Midbrain (tissue), 1 donor: ENCODE measurements at regions not wholly inside any gene's neighbourhood (a gene's known extent, or its start where the extent isn't known, plus 50 kb on each side); places are given as distances from the start of the nearest gene placed in this dataset.

Experiments used
- DNase-seq: peaks from one replicate; lab custom pipeline; 2025; lab: John Stamatoyannopoulos, UW

DNA sequence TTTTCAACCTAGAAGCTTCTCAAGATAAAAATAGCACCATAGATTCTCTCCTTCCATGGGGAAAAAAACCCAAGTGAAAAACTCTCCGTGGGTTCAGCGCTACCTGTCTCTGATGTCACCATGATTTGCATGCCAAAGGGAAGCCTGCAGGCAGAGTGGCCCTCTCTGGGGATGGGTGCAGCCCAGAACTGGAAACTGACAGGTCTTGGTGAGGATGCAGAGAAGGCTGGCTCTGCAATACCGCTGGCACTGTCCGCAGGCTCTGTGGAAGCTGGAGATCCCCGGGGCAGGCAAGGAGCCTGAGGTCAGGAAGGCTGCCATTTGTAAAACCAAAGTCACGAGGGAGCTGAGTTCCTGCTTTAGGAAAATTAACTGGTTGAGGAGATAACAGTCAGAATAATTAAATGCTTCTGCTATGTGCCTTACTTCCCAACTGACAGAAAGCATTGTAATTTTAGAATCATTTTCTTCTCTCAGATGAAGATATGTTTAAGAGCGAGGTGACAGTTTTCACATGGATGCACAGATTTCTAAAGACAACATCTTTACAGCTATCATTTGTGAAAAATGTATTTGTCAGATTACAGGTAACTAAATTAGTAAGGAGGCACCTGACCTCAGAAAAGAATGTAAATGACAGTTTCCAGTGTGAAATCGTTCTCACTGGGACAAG lies 731.5 kb upstream of the FZD8 start:
- DNase-seq: no peak

DNA sequence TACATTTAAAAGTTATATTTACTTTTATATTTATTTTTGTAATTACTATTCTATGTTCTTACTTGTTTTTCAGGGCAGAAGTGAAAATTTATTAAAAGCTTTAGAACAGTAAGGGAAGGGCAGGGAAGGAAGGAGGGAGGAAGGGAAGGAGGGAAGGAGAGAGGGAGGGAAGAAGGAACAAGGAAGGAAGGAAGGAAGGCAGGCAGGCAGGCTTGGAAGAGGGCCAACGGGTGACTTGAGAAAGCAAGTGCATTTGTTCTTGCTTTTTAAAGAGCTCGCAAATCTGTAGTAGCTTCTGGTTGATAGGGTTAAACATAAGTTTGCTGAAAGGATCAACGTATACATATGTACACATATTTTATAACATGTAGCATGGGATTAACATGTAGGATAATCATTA lies 725.3 kb upstream of the FZD8 start:
- DNase-seq: no peak

DNA sequence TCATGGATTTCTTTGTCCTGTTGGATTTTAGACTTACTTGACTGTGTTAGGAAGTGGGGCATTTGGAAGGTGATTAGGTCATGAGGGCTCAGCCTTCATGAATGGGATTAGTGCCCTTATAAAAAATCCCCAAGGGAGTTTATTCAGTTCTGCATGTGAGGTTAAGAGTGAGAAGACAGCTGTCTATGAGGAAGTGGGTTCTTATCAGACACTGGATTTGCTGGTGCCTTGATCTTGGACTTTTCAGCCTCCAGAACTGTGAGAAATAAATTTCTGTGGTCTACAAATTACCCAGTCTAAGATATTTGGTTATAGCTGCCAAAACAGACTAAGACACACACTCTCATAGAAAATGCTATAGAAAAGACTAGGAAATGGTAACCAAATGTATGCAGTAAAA lies 724.7 kb upstream of the FZD8 start:
- DNase-seq: no peak

DNA sequence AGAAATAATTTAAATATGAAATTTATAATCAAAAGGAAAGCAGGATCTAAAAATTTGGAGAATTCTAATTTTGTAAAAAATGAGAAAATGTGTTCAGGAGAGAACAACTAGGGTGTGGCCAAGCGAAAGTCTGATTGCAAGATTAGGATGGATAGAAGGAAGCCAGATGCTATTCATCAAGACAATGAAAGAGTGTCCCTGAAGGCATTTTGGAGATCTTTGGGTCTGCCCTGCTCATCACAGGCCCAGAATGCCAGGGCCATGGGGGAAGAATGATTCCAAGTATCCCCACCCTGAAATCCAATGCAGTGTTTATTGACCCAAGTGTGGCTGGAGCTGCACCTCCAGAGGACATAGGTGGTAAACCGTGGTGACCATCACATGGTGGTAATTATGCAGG lies 724.0 kb upstream of the FZD8 start:
- no peak for DNase-seq

- no peak for DNase-seq
Observed at GRCh38 chr10:36362257-36362656, 720.2 kb upstream of the FZD8 start.

DNA sequence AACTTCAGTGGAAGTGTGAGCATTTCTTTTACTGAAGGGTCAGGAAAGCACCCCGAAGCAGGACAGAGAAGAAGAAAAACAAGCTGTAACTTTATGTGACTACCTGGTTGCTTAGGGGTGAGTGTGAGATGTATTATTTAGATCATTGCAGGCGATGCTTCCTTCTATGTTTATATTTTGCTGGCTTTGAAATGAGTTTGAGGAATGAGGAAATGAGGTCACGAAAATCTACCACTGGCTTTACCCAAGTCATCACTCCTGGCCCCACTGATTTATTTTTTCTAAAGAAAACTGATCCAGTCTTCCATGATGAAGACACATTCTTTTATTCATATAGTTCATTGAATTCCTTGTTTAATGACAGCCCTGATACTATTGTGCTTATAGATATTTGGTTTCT lies 716.6 kb upstream of the FZD8 start:
- no peak for DNase-seq

- no peak for DNase-seq
Observed at GRCh38 chr10:36354633-36355032, 712.5 kb upstream of the FZD8 start.

- no peak for DNase-seq
Observed at GRCh38 chr10:36351159-36351558, 709.1 kb upstream of the FZD8 start.

GRCh38 chr10:36349445-36350078 lies 707.5 kb upstream of the FZD8 start:
- no peak for DNase-seq

DNA sequence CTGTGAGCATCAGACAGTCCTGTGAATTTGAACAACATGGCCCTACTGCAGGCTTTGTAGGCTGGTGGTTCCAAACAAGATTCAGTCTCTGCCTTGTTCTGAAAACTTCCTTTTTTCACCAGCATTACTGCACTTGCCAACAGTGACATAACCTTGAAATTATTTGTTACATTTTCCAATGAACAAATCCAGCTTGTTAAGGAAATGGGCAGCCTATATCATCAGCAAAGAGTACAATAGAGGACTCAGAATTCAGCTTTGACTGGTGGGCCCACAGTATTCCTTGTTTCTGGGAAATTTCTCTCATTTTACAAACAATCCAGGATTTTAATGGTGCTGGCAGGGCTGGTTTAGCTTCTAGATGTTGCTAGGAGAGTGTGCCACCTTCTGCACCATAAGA lies 703.7 kb upstream of the FZD8 start:
- DNase-seq: peak; percentile 2

- DNase-seq: no peak
Observed at GRCh38 chr10:36345175-36345533, 703.1 kb upstream of the FZD8 start.

DNA sequence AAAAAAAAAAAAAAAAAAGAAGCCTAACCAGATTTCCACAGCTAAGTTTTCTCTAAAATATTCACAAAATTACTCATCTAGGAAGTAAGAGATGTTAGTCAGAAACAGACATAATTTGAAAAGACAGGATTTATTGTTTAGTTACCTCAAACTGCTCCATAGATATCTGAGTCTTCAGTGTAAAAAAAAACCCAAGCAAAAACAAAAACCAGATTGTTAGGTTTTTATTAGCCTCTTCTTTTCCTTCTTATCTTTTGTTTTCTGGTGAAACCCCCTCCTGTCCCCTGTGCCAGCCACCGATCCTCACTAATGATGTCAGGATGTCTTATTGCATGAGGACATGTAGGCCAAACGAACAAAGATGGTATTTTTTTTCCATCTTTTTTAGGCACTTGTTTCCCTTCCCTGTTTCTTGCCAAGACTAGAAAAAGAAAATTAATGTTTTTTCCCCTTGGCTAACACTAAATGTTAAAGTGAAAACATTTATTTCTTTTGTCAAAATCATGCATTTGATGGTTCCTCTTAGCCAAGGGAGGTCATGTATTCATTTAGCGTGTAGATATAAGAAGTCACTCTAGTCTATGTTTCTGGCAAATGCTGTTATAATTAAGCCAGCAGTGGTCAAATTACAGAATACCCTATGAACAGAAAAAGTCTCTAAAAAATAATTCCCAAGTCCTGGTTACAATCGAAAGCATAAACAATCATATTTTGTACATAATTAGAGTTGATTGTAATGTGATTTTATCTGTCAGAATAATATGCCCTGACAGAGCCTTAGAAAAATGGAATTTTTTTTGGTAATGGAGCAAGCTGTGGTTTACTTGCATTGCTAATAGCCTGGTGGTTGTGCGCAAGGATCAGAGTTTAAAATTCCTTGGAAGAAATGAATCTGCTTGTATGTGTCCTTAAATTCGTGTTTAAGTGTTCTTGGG lies 702.4 kb upstream of the FZD8 start:
- no peak for DNase-seq

DNA sequence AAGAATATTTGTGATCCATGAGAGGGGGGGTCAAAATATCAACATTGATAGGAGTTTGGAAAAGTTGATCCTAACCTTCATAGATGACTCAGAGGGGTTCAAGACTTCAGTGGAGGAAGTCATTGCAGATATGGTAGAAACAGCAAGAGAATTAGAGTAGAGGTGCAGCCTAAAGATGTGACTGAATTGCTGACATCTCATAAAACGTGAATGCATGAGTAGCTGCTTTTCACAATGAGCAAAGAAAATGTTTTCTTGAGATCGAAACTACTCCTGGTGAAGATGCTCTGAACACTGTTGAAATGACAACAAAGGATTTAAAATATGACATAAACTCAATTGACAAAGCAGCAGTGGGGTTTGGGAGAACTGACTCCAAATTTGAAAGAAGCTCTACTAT lies 700.7 kb upstream of the FZD8 start:
- DNase-seq: no peak

- no peak for DNase-seq
Observed at GRCh38 chr10:36341471-36341870, 699.4 kb upstream of the FZD8 start.

- no peak for DNase-seq
Observed at GRCh38 chr10:36336315-36336714, 694.2 kb upstream of the FZD8 start.

- no peak for DNase-seq
Observed at GRCh38 chr10:36333446-36333845, 691.4 kb upstream of the FZD8 start.

- DNase-seq: no peak
Observed at GRCh38 chr10:36332926-36333325, 690.8 kb upstream of the FZD8 start.

DNA sequence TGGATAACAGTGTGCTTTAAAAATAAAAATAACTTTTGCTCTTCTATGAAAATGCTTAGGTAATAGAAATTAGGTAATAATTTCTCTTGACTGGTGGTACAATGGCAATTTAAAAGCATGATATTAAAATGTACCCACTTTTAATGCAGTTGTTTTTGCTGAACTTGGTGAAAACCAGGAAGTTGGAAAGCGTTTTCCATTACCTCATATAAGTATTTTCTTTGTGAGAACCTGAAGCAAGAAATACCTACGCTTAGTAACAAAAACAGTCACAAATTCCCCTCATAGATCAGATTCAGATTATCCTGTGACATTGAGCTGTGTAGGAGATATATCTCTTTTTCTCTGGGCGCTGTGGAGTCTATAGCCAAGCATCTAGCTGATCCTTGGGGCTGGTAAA lies 689.0 kb upstream of the FZD8 start:
- no peak for DNase-seq

DNA sequence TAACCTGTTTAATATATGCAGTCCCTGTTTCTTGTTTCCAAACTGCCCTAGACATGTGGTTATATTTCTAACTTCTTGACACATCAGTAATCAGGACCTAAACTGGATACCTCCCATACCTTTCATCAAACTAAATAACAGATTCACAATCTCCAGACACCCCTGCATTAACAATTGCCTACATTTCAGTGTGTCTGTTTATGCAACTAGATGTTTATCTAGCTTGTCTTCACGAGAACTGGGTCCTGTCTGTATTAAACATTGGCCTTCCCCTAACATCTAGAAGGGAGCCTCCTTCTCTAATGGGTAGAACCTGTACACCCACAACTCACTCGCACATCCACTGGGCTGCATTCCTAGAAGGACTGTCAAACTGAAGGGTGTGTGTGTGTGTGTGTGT lies 683.7 kb upstream of the FZD8 start:
- no peak for DNase-seq

DNA sequence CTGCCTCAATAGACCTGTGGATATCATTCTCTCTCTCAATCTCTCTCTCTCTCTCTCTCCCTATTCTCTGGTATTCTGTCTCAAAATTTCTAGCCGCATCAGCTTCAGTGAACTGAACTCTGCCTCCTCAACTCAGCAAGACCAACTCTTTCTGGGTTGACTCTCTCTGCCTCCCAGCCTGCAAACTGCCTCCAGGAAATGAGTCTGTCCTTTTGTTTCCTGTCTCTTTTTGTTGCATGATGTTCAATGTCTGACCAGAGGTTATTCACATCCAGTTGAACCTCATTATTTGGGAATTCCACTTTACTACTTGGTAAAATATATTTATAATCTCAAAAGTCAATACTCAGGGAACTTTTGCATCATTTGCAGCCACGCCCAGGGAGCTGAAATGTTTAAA lies 682.7 kb upstream of the FZD8 start:
- no peak for DNase-seq

- DNase-seq: no peak
Observed at GRCh38 chr10:36313142-36313541, 671.0 kb upstream of the FZD8 start.

- no peak for DNase-seq
Observed at GRCh38 chr10:36303896-36304295, 661.8 kb upstream of the FZD8 start.

DNA sequence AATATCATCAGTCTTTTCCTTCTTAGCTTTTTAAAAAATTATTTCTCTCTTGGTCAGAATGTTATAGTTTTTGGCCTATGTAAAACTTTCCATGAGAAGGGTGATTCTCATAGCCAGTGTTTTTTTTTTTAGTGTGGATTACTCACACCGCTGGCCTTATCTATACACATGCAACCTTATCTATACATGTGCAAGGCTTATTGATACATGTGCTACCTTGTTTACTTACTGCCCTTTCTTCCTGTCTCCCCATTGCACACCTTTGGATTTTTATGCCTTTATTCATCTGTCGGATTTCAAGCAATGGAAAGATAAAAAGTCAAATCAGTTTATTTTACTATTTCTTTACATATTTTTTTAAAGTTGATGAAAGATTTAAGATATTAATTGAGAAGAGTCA lies 660.0 kb upstream of the FZD8 start:
- no peak for DNase-seq
